ENCODE measurements at regions not wholly inside any gene's neighbourhood (a gene's known extent, or its start where the extent isn't known, plus 50 kb on each side); places are given as distances from the start of the nearest gene placed in this dataset.
A peak's percentile ranks its signal among the peaks of the same experiment; 100 is the strongest.

DNA sequence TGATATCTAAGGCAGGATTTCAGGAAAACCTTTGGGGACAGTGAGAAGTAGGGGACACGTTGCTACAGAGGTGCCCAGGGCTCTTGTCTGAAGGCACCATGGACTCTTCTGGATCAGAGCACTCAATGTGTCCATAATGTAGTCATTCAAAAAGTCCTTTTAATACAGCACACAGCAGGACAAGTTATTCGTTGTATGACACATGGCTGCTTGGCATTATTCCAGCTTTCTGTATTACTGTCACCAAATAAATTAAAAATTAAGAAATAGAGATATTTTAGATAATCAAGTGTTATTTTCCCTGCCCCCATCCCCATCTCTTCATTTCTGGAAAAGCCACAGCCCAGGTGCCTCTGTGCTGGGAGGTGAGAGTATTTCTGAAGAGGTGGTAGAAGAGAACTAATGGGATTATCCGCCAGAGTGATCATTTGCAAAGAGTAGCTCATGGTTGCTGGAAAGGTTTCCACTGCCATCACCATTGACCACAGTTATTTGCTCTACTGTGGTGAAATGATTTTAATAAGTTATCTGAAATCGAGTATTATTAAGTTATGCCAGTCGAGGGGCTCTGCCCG is 83.0 kb downstream of the CXCL12 start:
- DNase-seq (ENCODE audit: low read depth in 4 of 4, low spot score in 3 of 4): no peak

DNA sequence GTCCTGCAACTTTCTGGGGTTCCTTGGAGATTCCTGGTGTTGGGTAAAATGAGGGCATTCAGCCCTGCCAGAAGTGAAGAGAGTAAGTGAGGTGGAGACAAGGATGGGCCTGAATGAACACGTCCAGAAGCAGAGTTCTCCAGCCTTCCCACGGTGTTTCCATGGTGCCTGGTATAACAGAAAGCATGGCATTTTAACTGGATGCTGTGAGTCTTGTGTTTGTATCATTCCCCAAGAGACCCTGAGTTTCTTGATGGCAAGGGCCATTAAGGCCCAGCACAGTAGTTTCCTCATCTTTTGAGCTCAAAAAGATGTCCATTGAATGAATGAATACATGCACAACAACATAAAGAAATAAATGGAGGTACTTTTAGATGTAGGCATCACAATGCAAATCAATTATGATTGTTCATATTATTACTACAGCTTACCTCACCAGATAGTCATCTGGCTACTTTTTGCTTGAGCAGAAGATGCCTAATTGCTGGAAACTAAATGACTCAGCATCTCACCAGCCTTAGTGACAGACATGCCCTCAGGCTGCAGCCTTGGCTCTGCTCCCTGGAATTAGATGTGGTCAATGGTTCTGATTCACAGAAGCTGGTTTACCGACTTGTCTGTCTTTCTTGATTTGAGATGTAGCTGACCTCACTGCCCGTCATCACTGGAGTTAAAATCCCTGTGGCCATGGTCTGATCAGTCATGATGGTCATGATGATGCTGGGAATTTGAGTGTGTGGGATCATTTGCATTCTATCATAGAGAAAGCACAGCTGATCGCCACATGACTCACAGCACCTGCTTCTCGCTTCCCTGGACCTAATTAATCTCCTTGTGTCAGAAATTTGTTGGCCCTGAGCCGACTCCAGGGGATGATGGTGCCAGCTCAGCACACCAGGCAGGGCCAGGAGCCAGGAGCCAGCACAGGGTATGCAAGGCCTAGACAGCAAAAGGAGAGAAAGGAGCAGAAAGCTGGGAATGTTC is 83.9 kb downstream of the CXCL12 start:
- DNase-seq (ENCODE audit: low read depth in 4 of 4, low spot score in 3 of 4): no peak

DNA sequence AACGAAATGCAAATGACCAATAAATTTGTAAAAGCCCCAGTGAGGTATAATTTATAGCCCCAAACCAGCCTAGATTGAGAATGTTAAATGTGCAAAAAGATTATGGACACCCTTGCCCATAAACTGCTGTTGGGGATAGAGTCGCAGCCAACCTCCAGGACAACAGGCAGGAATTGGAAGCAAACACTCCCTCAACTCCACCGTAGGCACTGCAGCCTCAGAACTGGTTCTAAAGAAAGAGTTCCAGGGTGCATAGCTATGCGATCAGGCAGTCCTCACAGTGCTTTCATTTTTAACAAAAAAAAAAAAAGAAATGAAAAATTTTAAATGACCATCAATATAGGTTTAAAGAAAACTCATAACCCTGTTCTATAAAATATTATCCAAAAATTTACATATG is 86.2 kb downstream of the CXCL12 start:
- no peak for DNase-seq (ENCODE audit: low read depth in 4 of 4, low spot score in 3 of 4)

DNA sequence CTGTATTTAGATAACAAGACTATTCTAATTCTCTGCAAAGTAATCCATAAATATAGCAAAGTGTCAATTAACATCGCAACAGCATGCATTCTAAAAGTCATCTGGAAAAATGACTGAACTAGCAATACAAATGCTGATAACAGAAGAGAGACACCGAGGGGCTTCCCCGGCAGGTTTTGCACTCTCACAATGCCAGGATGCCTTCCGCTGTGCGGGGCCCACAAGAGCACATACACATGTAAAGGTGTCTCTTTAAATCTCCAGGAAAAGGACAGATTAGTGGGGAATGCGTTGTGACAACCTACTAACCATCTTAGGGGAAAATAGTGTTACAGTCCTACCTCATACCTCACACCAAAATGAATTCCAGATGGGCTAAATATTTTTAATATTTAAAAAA is 86.9 kb downstream of the CXCL12 start:
- DNase-seq (ENCODE audit: low read depth in 4 of 4, low spot score in 3 of 4): no peak

DNA sequence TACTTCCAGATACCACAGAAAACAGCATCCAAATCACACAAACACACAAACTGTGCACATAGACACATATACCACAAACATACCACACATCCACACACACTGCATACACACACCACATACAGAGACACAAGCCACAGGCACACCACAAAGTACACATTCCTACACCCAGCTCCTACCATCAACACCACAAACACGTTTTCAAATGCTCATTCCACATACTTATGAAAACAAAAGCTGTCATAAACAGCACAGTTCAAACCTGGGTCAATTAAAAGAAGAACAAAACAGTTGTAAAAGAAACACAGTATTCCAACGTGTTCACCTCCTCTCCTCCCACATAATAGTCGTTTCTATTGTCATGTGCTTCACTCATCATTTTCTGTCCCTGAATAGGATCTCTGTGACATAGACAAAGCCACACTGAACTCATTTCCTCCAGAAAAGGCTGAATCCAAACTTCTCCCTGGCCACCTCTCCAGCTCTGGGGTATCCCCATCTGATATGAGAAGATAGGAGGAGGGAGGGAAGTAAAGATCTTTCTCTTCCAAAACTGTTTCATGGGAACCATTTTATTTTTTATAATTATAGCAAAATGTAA is 89.2 kb downstream of the CXCL12 start:
- DNase-seq (ENCODE audit: low read depth in 4 of 4, low spot score in 3 of 4): no peak

DNA sequence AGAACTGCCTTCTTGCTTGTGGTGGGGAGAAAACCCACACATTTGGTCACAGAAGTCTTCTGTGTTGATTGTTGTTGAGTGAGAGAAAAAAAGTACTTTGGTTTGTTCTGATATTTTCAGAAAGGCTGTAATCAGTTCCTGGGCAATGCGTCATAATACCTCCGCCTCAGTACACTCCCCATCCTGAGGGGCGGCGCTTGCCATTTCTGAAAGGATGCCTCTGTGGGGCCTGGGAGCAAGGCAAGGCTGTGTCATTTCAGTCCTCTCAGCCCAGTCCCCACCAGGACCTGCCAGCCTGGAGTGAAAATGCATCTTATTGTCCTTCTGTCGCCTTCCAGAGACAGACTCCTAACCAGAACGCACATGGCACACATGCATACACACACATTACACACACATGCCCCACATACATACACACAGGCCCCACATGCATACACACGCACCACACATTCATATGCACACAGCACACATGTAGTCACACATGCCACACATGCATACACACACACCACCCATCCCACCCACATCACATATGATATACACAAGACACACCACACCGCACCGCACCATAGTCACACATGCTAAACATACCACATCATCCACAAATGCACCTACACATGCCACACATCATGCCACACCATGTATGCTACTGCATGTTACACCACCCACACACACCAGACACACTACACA is 90.0 kb downstream of the CXCL12 start:
- DNase-seq (ENCODE audit: low read depth in 4 of 4, low spot score in 3 of 4): no peak

DNA sequence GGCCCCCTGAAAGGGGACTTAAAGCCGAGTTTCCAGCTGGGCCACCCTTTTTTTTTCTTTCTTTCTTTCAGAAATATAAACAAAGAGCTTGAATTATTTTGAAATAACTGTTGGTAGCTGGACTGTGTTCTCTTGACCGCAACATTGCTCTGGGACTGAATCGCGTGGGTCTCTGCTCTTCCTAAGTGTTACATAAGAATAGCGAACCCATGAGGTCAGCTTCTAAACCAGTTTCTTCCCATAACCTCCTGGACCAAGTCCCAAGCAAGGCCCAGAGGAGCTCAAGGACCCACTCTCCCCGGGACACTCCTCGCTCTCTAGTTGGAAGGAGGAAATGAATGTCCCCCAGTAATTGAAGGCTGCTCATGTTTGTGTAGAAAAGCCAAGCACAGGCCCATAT is 91.1 kb downstream of the CXCL12 start:
- no peak for DNase-seq (ENCODE audit: low read depth in 4 of 4, low spot score in 3 of 4)

DNA sequence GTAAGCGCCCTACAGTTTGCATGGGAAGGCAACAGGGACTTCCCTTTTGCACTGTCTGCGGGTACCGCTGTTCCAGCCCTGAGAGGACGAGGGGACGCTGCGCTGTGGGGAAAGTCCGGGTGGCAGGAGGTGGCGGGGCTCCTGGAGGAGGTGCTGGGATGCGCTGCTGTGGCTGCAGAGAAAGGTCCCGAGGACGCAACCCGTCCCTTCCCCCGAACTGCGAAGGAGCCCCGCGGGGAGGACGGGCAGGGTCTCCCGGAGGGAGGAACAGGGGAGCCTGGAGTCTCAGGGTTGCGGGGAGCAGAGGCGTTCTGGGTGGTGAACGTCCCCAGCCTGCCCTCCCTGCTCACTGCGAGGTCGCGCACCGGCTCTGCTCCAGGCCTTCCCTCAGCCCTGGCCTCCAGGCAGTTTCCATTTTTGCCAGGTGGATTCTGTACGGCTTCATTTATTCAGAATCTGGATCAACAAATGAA is 91.6 kb downstream of the CXCL12 start:
- no peak for DNase-seq (ENCODE audit: low read depth in 4 of 4, low spot score in 3 of 4)

DNA sequence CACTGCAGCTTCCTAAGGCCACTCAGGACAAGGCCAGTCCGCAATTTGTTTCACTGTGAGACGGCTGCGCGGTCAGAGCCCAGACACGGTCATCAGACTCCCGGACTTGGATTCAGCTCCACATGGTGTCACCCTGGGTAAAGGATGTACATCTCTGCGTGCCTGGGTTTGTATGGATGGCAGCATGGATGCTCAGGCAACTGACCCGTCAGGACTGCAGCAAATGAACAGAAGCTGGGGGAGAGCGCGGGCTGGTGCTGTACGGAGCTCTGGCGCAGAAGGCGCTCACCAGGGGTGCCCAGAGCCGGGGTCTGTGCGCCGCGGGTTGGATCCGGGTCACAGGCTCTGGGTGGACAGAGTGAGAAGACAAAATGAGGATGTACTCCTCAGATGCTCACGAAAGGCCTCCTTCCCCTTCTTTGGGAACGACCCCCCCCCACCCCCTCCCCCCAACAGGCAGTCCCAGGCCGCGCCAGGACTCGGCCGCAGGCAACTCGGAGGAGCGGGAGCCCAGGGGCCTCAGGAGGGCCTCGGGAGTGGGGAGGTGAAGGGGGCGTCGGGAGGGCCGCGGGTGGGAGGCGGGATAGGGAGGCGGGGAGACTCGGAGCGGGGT is 92.4 kb downstream of the CXCL12 start:
- DNase-seq (ENCODE audit: low read depth in 4 of 4, low spot score in 3 of 4): no peak

DNA sequence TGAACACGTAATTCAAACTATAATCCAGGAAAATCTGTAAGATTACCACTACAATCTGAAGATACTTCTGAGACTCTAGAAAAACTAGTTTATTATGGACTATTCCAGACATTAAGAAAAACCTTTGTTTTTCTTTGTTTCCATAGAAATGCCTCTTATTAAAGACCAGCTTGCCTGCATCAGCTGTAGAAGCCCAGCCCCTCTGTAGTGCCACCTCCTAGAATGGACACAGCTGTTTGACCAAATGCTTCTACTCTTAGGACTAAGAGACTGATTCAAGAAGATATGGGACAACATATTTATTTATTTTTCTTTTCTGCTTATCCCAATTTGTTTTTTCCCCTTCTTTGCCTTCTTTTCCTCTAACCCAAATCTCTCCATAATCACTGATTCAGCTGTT is 93.8 kb downstream of the CXCL12 start:
- DNase-seq (ENCODE audit: low read depth in 4 of 4, low spot score in 3 of 4): peak in 2 of 4 donors; percentile 40 to 42

DNA sequence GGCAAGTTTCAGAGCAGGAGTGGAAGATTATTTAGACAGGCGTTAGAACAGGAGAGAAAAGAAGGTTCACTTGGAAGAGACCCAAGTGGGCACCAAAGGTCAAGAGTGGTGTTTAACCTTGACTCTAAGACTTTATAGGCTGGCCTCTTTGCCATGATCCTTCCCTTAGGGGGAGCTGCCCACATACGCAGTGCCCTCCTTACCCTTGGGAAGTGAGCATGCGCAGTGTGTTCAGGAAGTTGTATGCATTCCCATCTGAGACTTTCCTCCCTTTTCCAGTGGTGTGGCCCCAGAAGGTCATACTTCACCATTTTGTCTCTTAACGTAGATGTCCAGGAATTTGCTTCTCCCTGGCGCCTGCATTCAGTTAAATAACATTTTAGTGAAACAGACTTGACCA is 95.8 kb downstream of the CXCL12 start:
- no peak for DNase-seq (ENCODE audit: low read depth in 4 of 4, low spot score in 3 of 4)

DNA sequence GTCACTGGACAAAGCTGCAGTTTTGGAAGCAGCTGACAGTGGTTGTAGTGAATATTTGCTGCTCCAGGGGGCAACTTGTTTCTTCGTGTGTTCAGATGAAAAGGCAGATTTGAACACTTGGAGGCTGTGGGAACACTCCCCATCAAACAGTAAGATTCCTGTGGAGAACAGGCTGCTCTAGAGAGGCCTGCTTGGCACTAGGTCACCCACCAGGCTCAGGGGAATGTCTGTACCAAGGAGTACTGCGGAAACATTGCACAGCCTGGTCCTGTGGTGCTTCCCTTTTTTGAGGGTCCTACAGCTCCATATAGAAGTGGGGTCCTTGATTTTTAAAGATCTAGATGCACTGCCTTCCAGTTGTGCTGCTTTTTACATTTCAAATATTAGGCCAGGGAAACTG is 97.5 kb downstream of the CXCL12 start:
- DNase-seq (ENCODE audit: low read depth in 4 of 4, low spot score in 3 of 4): no peak

DNA sequence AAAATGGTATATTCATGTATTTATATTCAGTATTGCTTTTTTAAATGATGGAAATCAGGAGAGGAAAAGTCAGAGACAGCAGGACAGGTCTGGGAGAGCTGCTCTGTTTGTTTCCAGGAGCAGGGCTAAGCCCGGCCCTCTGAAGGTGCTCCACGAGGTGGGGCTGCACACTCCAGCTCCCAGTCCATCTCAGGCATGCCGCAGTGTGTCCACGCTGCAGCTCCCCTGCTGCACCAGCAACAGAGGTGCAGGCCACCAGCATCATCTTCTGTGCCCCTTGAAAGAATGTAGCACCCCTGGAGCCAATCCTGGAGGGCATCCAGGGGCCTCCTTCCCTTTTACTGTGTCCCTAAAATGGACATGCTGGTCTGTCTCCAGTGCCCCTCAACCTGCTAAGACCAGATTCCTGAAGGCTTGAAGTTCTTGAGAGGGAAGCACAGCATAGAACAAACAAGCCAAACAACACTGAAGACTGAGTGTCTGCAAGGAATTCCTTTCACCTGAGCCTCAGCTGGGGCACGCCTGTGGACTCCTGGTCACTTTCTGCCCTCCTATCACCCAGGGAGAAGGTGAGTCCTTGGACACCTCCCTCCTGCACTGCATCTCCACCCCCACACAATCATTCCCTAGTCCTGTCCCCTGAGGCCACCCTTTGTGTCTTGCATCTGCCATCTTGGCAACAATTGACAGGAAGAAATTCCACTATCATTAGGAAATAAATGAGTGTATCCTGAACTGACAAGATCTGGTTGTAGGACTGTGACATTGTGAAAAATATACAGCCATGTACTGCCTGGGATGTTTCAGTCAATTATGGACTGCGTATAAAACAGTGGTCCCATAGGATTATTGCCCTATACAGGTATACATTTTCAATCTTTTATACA is 100.5 kb downstream of the CXCL12 start:
- DNase-seq (ENCODE audit: low read depth in 4 of 4, low spot score in 3 of 4): no peak

DNA sequence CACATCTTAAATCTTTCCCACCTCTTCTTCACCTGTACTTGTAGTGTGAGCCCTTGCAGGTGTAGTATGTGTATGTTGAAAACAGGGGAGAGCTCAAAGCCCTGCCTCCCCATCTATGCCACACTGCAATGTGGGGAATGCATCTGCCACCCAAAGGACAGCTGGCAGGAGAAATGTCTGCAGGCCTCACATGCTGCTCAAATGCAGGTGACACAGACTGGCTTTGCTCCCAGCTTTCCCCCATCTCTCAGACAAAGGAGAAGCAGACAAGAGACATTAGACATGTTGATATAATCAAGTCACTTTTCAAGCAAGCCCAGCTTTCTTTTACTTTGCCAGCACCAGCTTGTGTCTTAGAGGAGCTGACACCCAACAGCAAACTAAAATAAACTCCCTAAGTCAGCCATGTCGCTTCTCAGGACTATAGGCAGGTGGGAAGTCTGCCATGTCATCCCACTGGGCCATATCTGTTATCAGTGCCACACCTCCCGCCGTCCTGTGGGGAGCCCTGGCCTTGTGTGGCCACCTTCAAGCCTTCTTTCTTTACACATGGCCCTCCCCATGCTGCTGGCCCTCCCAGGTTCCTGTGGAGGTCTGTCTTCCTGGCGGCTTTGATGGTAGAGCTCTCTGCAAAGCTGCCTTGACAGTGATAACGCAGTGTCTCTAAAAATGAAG is 102.1 kb downstream of the CXCL12 start:
- DNase-seq (ENCODE audit: low read depth in 4 of 4, low spot score in 3 of 4): no peak

DNA sequence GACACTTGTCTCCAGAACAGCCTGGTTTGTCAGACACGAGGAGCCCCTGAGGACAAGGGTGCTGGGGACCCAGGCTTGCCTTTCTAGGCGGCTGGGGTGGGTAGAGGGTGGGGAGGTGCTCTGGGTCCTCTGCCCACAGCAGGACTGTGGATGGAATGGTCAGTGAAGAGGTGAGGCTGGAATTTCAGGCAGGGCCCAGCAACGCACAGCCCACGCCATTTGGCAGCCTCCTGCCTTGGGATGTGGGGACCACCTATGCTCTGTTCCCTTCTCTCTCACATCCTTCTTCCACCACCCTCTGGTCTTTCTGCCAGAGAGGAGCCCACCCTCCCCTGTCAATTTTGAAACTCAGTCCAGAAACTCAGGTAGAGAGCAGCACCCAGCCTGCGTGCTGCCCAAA is 103.2 kb downstream of the CXCL12 start:
- no peak for DNase-seq (ENCODE audit: low read depth in 4 of 4, low spot score in 3 of 4)

DNA sequence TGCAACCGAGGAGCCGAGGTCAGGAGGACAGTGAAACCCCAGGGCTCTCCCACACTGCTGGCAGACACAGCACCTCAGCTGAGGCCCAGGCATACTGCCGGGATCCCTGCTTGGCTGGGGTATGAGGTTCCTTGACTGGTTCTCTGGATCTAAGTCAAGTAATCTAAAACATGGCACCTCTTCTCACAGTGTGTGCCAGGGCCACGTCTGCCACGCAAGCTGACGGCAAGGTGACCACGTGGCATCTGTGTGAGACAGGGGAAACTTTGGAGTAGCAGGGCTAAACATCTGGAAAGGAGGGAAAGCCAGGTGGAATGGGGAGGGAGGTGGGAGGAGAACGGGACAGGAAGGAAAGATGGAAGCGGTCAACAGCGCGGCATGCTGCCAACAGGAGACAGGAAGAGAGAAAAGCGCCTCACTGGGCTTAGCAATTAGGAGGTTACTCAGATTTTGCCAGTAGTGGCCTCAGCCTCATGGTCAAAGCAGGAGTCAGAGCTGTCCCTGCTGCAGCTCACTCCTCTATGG is 103.7 kb downstream of the CXCL12 start:
- DNase-seq (ENCODE audit: low read depth in 4 of 4, low spot score in 3 of 4): no peak

DNA sequence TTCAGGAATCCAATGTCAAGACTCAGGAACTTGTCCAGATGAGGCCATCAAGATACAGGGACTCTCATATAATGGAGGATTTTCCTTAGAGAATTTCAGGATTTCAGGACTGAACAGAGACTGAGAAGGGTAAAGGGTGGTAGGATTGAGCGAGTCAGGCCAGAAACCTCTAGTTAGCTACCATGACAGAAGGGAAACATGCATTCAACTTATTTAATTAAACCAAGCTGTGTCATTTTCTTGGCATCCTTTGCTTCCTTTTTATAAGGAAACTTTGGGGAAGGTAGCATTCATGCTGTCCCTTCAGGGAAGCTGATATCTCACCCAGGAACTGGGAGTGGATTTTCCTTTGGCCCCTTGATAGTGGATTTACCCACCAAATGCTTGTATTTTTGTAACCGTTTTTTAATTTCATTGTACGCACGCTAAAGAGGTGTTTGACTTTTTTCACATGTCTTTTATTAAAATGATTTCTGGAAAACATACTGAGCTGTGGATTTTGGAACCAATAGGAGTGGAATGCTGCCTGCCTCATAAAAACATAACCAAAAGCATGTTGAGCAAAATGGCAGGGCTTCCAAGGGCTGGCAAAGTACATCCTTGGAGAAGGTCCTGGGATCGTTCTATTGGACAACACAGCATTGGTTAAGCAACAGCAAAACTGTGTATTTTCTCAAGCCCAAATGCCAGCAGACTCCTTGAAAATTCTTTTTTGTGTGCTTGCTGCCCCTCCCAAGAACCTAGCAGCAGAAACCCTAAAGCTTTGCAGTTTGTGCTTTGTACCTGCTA is 104.5 kb downstream of the CXCL12 start:
- no peak for DNase-seq (ENCODE audit: low read depth in 4 of 4, low spot score in 3 of 4)
